RKO (cell line): ENCODE measurements at regions not wholly inside any gene's neighbourhood (a gene's known extent, or its start where the extent isn't known, plus 50 kb on each side); places are given as distances from the start of the nearest gene placed in this dataset.

ENCODE experiments used
- DNase-seq: peaks from one replicate; pipeline ENCODE4 v3.0.0-alpha.2; 2016; ENCODE audit warnings: low spot score

DNA sequence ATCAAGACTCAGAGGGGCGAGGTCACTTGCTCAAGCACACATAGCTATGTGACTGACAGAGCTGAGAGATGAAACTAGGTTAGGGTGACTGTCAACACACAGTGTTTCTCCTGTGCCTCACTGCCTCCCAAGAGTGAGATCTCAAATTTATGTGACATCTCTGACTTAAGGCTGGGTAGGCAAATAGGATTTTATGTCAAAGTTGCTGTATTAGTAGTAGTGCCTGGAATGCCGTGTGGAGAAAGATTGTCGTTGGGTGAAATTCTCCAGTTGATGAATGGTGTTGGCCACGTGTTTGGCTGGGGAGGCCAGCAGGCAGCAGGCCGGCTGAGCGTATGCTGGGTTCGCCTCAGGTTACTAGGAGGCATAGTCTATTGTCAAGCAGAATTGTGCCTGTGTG lies 148.3 kb upstream of the BMPER start:
- DNase-seq, result no peak

DNA sequence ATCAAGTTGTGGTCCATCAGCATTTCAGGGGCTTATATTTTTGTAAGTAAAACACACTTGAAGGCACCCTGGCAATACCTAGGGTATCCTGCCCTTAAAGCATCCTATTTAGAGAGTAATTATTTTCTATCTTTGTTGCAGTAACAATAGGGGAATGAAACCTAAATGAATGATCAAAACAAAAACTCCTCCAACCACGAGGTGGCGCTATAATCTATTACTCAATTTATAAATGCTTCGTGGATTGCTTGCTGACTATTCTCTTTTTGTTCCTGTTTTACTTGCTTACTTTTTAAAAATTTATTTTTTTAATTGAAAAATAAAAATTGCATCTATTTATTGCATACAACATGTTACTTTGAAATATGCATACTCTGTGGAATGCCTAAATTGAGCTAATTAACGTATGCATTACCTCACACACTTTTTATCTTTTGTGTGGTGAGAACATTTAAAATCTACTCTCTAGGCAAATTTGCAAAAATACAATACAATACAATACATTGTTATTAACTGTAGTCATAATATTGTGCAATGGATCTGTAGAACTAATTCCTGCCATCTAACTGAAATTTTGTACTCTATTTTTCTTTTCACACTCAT lies 147.7 kb upstream of the BMPER start:
- peak; percentile 60 for DNase-seq

DNA sequence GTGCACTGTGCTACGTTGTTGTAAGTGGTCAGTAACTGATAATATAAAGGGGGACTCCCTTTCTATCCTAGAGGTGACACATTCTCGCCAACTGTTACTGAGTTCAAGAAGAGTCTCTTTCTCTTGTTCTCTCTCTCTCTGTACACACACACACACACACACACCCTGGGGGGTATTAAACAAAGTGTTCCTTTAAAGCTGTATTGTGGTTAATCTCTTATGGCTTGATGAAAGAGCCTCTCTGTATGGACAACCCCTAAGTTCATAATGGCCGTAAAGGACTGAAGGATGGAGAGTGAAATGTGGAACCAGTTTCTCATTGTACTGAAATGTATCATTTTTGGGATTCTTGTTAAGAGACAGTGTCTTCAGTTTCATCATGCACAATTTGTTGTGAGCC lies 145.2 kb upstream of the BMPER start:
- no peak for DNase-seq

DNA sequence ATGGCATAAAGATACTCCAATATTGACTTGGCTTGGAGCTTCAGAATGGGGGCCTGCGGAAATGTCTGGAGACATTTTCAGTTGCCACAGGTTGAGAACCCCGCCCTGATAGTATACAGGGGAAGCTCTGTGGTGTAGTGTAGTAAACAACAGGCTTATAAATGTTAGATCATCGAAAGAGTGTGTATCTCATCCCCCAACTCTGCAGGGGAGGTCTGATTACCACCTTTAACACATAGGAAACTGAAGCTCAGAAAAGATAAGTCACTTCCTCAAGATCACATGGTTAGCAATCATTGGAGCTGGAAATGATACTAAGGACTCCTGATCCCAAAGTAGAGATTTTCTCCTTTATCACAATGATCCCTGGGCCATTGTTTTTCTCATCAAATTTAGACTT lies 144.5 kb upstream of the BMPER start:
- no peak for DNase-seq

DNA sequence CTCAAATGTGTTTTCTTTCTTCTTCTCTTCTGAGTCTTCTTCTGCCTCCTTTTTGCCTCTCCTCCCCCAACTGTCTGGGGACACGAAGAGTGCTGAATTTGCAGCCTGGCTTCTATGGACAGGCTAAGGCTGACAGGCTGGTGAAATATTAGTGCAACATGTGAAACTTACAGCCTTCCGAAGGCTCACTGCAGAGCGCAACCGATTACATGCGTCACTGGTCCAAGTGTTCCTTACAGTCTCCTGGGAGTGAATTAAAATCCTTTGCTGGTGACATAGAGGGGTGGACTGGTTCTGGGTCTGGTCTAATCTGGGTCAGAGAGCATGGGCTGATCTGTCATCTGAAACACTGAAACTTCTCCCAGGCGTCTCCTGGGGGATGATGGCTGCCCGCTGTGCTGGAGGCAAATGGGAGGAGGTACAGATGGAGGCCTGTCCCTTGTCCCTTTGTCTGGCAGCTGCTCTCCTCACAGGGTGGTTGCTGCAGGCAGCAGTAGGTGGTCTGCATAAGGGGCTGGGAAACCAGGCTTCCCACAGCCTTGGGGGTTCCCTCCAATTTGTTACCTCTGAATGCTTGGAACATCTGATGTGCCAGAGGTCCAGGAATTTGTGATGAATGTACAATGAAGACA lies 143.8 kb upstream of the BMPER start:
- DNase-seq, result no peak

DNA sequence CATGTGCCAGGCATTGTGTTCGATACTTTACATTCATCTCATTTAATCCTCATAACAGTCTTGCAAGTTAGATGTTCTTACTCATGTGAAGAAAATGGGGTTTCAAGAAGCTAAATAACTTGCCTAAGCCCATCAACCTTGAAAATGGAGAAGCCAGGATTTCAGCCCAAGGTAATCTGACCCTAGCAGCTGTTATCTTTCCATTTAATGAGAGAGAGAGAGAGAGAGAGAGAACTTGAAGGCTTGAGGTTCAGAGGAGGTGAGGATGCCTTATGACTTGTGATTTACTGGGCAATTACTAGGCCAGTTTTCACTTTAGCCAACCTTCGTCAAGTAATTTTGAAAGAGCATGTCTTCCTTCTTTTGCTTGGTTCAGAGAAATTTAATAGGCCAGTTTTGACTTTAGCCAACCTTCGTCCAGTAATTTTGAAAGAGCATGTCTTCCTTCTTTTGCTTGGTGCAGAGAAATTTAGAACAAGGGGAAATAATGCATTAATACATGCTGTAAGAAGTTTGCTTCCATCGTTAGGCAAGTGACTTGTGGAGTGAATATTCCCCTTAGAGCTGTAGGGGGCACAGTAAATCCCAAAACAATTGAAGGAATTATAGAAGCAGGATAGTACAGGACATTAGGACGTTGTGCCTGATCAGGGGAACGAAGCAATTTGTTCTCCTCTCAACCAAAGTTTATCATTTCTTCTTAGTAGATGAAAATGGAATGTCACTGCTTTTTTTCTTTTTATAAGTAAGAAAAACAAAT lies 143.0 kb upstream of the BMPER start:
- DNase-seq, result no peak

DNA sequence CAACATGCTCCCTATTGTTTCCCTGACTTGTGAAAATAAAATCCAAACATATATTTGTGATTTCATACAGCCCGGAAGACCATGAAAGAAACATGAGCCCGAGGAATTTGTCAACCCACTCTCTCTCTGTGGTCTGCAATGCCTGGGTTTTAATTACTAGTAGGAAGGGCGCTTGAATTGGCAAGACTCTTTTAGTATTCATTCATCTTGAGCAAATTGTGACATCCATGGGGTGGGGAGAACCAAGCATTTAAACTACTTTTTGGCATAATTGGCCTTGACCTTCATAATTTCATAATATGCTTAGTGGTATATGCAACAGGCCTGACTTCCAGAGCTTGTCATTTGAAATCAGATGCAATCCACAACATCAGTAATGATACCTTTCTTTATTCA lies 142.4 kb upstream of the BMPER start:
- DNase-seq, result no peak

DNA sequence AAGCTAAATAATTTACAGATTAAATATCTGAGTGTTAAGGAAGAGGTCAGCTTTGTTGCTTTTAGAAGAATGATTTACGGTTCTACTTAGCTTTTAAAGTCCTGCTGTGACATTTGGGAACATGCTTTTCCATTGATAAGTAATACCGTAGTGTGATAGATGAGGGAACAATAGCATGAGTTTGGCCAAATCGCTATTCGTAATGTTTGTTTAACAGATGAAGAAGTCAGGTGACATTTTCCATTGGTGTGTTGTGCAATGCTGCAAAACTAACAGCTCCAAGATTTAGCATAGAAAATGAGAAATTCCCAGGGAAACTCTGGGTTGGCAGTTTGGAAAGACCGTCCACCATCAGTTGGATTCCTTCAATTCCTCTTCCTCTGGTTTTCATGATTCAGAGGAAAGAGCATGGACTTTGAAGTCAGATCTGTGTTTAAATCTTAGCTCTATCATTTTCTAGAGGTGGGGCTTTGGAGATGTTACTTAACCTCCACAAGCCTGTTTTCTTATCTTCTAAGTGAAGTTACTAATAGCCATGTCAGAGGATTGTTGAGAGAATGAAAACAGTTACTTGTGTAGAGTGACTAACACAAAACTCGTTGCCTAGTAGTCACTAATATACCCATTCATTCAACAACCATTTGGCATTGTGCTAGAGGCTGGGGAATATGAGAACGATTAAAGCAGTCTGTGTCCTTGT lies 140.4 kb upstream of the BMPER start:
- peak; percentile 33 for DNase-seq

DNA sequence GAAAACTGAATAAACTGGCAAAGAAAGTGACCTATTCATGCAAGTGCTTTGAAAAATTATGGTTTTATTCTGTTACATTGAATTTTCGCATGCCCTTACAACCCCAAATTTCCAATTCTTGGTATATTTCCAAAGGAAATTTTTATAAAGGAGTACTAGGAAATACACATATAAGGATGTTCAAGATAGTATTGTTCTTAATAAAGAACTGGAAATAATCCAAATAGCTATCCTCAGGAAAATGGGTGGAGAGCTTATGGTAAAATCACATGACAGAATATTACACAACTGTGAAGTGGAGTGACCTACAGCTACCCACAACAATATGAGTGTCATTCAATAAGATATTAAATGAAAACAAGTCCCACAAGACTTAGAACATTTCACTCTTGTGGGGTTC lies 138.9 kb upstream of the BMPER start:
- no peak for DNase-seq

DNA sequence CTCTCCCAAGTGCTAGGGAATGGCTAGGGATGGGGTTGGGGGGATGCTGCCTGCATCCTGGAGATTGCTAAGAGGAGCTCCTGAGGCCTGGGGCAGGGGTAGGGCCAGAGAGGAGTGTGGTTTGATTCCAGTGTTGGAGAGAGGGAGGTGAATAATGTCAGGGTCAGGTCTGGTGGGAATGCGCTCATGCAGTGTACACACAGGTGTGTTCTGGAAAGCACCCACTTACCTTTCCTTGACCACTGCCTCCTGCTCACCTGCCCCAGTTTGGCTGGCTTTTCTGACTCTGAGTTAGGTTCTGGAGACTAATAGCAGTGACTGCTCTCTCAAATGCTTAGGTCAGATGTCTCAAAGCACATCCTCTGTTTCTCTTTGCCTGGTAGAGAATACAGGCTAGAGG lies 135.4 kb upstream of the BMPER start:
- no peak for DNase-seq

DNA sequence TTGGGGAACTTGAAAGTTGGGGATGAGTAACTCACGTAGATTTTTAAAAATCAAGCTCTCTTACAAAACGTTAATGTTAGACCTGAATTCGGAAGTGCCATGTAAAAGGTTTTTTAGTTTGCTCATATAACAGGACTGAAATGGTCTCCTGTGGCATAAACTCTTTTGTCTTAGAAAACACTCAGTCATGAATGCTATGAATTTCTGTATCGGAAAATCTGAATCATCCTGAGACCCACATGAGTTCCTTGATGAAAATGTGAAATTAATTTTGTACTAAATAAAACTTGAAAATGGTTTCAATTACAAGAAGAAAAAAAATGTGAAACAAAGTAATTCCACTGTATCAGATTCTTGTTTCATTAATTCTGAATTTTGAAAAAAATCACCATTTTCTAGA lies 134.8 kb upstream of the BMPER start:
- no peak for DNase-seq

DNA sequence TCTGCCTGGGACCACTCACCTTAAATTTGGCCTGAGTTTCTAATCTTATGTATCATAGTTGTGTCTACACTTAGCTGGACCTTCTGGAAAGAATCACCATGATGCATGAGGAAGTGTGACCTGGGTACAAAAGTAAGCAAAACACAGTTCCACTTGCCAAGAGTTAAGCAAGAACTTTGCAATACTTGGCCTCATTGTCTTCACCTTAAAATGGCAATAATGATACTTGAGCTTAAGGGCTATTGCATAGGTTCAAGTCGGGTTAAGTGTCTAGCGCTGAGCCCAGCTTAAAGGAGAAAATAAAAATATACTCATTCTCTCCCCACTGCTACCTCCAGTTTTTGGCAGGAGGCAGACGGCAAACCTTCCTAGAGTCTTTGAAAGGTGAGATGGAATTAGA lies 133.9 kb upstream of the BMPER start:
- no peak for DNase-seq

DNA sequence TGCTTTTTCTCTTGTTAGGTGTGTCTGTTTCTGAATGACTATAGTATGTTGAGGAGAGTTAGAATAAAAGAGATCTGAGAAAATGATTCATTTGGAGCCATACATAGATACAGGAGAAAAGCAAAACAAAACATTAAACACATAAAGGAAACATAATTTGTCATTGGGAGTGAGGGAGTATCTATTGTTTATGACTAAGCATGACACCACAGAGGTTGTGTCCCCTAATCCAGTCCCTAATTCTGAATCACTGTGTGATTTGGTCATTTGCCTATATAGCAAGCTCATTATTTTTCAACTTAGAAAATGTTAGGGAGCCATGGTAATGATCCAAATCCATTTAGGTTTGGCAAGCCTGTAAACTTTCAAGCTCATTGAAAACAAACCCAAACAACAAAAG lies 132.3 kb upstream of the BMPER start:
- peak; percentile 40 for DNase-seq

DNA sequence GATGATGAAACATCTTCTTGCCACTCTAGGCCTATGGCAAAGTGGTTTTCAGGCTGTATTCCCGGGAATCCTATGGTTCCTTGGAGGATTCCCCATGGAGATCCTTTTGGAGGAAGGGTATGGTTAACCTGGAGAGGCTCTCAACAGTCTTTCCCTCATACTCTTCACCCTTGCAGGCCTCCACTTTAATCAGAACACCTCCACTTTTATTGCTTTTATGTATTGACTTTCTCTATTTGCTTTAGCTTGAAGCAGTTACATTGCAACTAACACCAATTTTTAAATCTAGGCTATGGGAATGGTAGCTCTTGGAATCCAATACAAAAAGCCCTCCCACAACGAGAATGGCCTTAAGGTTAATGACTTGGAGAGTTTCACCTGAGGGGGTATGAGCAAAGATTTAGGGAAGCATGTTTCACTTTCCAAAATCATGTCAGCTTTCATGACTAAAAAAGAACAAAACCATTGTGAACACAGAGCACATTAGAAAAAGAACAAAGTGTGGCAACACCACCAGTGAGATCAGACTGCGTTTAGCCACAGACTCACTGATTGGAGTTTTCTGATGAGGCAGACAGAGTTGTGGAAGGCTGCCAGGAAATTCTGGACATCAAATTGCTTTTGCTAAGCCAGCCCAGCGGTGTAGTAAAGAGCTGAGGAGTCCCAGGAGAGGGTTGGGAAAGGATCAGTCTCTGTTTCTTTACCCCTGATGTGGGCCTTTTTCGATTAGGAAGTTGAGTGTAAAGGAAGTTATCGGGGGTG lies 130.4 kb upstream of the BMPER start:
- DNase-seq, result no peak

DNA sequence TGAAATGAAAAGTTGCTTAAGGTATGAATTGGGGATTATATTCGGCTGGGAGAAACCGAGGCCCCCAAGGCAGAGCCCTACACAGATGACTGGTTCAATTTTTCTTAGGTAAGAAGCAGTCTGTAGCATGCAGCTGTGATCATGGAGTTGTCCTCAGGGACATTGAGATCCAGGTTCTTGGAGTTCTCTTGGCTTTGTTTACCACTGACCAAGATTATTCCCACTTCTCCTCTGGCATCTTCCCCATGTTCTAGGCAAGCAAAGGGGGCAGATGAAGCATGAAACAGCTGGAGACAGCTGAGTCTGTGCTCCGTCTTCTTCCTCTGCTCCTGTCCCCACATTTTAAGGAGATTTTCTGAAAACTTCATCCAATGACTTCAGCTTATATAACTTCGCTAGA lies 129.5 kb upstream of the BMPER start:
- no peak for DNase-seq

DNA sequence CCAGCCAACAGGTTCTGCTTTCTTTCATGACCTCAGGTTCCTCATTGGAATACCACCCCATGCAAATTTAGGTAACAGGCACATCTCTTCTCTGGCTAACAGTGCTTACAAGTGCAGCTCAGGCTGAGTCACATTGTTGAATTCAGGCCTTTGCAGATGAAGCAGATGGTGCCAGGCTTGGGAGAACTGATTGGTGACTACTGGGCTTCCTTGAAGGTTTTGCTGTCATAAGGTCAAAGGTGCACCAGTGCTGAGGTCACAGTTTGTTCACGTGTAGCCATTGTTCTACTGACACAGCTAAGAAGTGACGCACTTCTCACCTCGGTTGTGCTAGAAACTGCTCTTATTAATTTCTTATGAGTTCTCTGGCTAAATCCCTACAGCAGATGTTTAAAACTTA lies 128.6 kb upstream of the BMPER start:
- DNase-seq, result peak; percentile 25

DNA sequence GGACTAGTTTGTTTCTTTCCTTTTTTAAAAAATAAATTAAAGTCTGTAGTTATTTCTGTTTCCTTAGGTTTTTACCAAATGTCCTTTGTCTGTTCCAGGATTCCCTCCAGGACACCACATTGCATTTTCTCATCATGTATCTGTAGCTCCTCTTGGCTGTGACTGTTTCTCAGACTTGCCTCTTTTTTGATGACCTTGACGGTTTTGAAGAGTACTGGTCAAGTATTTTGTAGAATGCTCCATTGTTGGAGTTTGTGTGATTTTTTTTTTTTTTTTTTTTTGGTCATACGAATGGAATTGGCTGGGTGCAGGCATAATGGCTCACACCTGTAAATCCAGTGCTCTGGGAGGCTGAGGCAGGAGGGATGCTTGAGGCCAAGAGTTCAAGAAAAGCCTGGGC lies 127.1 kb upstream of the BMPER start:
- no peak for DNase-seq

DNA sequence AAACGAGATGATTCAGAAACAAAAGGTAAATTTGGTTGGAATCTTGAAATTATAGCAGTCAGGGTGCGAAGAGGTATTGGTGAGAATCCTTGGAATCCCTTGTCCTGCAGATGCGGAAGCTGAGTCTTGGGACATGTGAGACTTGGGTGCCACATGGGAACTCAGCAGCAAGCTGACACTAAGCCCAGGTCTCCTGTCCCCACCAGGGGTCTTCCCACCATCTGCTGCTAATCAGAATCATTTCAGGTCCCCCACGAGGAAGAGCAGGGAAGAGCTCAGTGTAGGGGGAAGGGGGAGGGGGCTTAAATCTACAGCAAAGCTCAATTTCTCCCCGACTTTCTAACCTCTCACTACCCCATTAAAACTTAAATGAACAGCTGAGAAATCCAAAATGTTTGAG lies 126.1 kb upstream of the BMPER start:
- DNase-seq, result no peak

DNA sequence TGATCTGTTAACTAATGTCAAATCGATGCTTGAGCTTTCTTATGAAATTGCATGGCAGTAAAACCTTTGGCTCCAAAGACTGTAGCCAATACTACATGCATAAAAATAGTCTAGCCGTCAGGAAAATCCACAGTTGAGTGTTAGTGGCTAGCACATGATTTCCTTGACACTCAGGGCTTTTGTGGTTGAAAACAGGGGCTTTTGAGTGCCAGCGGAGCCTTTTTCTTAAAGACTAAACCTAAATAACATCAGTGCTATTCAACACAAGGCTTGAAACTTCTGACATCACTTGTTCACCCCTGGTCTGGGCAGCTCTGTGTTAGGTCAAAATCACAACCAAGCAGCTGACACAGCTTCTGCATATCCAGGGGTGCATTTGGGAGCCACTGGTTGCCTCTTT lies 124.2 kb upstream of the BMPER start:
- DNase-seq, result no peak

DNA sequence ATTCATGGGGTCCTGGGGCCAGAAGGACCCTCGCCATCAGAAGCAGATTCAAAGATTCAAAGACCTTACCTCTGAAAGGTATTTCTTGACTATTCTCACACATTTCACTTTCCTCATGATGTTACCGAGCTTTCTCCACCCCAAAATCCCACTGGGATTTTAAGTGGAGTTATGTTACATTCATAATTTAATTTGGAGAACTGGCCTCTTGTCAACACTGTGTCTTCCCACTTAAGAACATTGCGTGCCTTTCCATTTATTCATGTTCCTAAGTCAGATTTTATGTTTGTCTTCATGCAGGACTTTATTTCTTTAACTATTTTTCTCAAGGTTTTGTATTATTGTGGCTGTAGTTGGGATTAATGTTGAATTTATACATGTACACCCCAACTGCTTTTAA lies 123.5 kb upstream of the BMPER start:
- DNase-seq, result no peak

DNA sequence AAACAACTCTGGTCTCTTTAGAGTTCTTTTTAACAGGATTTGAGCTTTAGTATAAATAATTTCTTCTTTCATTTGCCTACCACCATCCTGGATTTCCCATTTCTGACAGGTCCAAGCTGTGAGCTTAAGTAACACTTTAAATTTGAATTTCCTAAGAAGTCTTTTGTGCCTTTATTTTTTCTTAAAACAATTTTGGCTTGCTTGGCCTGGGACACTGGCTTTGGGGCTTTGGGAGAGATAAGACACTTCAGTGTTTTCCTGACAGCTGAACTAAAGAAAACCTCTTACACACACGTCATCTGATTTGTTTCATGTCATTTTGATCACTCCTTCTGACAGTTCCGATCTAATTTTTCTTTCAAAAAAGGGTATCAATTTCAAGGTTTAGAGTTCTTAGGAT lies 121.3 kb upstream of the BMPER start:
- DNase-seq, result no peak

DNA sequence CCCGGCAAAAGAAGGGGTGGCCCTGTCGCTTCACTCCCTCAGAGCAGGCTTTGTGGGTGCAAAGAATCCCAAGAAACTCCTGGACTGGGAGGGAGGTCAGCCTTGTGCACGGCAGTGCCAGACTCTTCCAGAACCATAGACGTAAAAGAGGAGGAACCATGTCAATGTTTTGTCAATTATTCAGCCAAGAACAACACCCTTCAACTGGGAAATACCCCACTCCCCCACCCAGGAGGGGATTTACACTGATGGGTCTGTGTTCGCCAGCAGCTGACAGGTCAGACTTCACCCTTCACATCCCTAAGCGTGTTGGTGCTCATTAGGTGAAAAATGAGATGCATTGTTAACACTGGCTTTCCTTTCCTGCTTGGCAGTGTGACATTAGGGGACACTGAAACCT lies 116.8 kb upstream of the BMPER start:
- DNase-seq, result no peak
